ENCODE measurements at regions not wholly inside any gene's neighbourhood (a gene's known extent, or its start where the extent isn't known, plus 50 kb on each side); places are given as distances from the start of the nearest gene placed in this dataset.

- no peak for TF ChIP-seq CTCF (IDR thresholded peaks at IDR 0.05; ENCODE audit: control extremely low read depth in 1 of 3, insufficient read depth in 1 of 3, low read depth in 1 of 3, low read length in 3 of 3)
- TF ChIP-seq ZNF274 (IDR thresholded peaks at IDR 0.05; ENCODE audit: borderline replicate concordance, extremely low read depth, low read length) = no peak
- no peak for TF ChIP-seq ATF3 (IDR thresholded peaks at IDR 0.05; ENCODE audit: insufficient read depth, low read depth, low read length)
- no peak for TF ChIP-seq CBX5 (IDR thresholded peaks at IDR 0.05; ENCODE audit: low read depth, low read length)
- TF ChIP-seq CREB1 (IDR thresholded peaks at IDR 0.05) = no peak
- no peak for TF ChIP-seq POLR2AphosphoS5 (IDR thresholded peaks at IDR 0.05; ENCODE audit: low read depth, low read length)
- TF ChIP-seq FOSL1 (IDR thresholded peaks at IDR 0.05; ENCODE audit: insufficient read depth, low read depth, low read length) = no peak
- TF ChIP-seq TBP (IDR thresholded peaks at IDR 0.05; ENCODE audit: low read depth, low read length) = no peak
- TF ChIP-seq RBBP5 (IDR thresholded peaks at IDR 0.05; ENCODE audit: borderline replicate concordance, low read depth, low read length) = no peak
Measured at GRCh38 chr20:37636212-37636975, 57.4 kb upstream of the CTNNBL1 start (continued).

Measured in H1 (cell line).